CD14-positive monocyte (primary cell): ENCODE measurements at regions not wholly inside any gene's neighbourhood (a gene's known extent, or its start where the extent isn't known, plus 50 kb on each side); places are given as distances from the start of the nearest gene placed in this dataset.

ENCODE experiments used
- DNase-seq, 3 donors: peaks; one replicate each; pipeline ENCODE4 v3.0.0-alpha.2; 2011 to 2022
- H2AFZ ChIP-seq: 2 replicates; pipeline ENCODE4 v1.6.0; 2012; ENCODE audit warnings: mild to moderate bottlenecking, low read depth, low read length, inconsistent platforms; ENCODE audit not compliant: insufficient read depth, poor library complexity, severe bottlenecking
- H3K27ac ChIP-seq, 2 donors: 1 replicate in 1 of 2; 2 replicates in 1 of 2; pipeline ENCODE4 v1.5.1; 2012 to 2013; ENCODE audit warnings: low read length in 2 of 2, control low read depth in 1 of 2, inconsistent platforms in 1 of 2, low read depth in 1 of 2, mild to moderate bottlenecking in 1 of 2
- H3K27me3 ChIP-seq, 2 donors: one replicate each; pipeline versions ENCODE4 v1.6.0 to v1.6.1; 2011 to 2013; ENCODE audit warnings: low read length in 2 of 2; ENCODE audit not compliant: control insufficient read depth in 2 of 2, insufficient read depth in 2 of 2
- H3K36me3 ChIP-seq, 2 donors: replicated peaks in 1 of 2; 1 replicate in 1 of 2; 2 replicates in 1 of 2; pipeline versions ENCODE4 v1.5.1 to v1.6.1; 2012 to 2013; ENCODE audit warnings: low read length in 2 of 2, control low read depth in 1 of 2, inconsistent platforms in 1 of 2, mild to moderate bottlenecking in 1 of 2; ENCODE audit not compliant: insufficient read depth in 2 of 2, control insufficient read depth in 1 of 2
- H3K4me1 ChIP-seq, 2 donors: 1 replicate in 1 of 2; 2 replicates in 1 of 2; pipeline versions ENCODE4 v1.5.1 to v1.6.1; 2012 to 2013; ENCODE audit warnings: low read length in 2 of 2, control low read depth in 1 of 2, inconsistent platforms in 1 of 2, mild to moderate bottlenecking in 1 of 2, moderate library complexity in 1 of 2; ENCODE audit not compliant: insufficient read depth in 2 of 2, control insufficient read depth in 1 of 2
- H3K4me2 ChIP-seq: replicated peaks from 2 replicates; pipeline ENCODE3; 2012; ENCODE audit warnings: low read length, moderate library complexity, mild to moderate bottlenecking; ENCODE audit not compliant: poor library complexity, severe bottlenecking; ENCODE audit errors: extremely low read depth
- H3K4me3 ChIP-seq, 3 experiments: fragments of 200-600 bp in 1 of 3; sonication (generic) in 1 of 3; replicated peaks in 1 of 3; 1 replicate in 2 of 3; 2 replicates in 1 of 3; pipeline ENCODE4 v1.5.1; 2011 to 2013; ENCODE audit warnings: low read length in 3 of 3, mild to moderate bottlenecking in 3 of 3, control low read depth in 2 of 3, low read depth in 2 of 3, inconsistent platforms in 1 of 3, moderate library complexity in 1 of 3
- H3K79me2 ChIP-seq: 2 replicates; pipeline ENCODE4 v1.6.0; 2012; ENCODE audit warnings: mild to moderate bottlenecking, control low read depth, inconsistent platforms, low read length, moderate library complexity; ENCODE audit not compliant: insufficient read depth
- H3K9ac ChIP-seq: 2 replicates; pipeline ENCODE4 v1.6.0; 2017; ENCODE audit warnings: low read length, mild to moderate bottlenecking; ENCODE audit not compliant: insufficient read depth, poor library complexity, severe bottlenecking
- H3K9me3 ChIP-seq, 2 donors: replicated peaks in 1 of 2; 1 replicate in 1 of 2; 2 replicates in 1 of 2; pipeline versions ENCODE4 v1.5.1 to v1.6.1; 2012 to 2013; ENCODE audit warnings: low read length in 2 of 2, control low read depth in 1 of 2; ENCODE audit not compliant: control insufficient read depth in 1 of 2, insufficient read depth in 1 of 2
- H4K20me1 ChIP-seq: 2 replicates; pipeline ENCODE4 v1.6.0; 2012; ENCODE audit warnings: mild to moderate bottlenecking, low read length, control low read depth, moderate library complexity; ENCODE audit not compliant: insufficient read depth
- H3K27ac Mint-ChIP-seq, 7 donors: one replicate each; pipeline ENCODE4 v1.8.0; 2020; ENCODE audit warnings: mild to moderate bottlenecking in 7 of 7, mixed read lengths in 7 of 7, moderate library complexity in 6 of 7, inconsistent platforms in 2 of 7
- H3K27me3 Mint-ChIP-seq, 3 donors: one replicate each; pipeline ENCODE4 v1.8.0; 2021 to 2022; ENCODE audit warnings: low read depth in 3 of 3, mild to moderate bottlenecking in 3 of 3, mixed read lengths in 3 of 3, moderate library complexity in 3 of 3, inconsistent platforms in 1 of 3
- H3K36me3 Mint-ChIP-seq, 2 donors: one replicate each; pipeline ENCODE4 v1.8.0; 2020; ENCODE audit warnings: mixed read lengths in 2 of 2, inconsistent platforms in 1 of 2, mild to moderate bottlenecking in 1 of 2
- H3K4me1 Mint-ChIP-seq: one replicate; pipeline ENCODE4 v1.8.0; 2020; ENCODE audit warnings: mild to moderate bottlenecking, mixed read lengths
- H3K4me3 Mint-ChIP-seq, 2 donors: one replicate each; pipeline ENCODE4 v1.8.0; 2020; ENCODE audit warnings: mild to moderate bottlenecking in 2 of 2, mixed read lengths in 2 of 2, moderate library complexity in 1 of 2
- H3K9me3 Mint-ChIP-seq, 7 donors: one replicate each; pipeline ENCODE4 v1.8.0; 2020 to 2022; ENCODE audit warnings: mixed read lengths in 7 of 7, mild to moderate bottlenecking in 6 of 7, moderate library complexity in 6 of 7, inconsistent platforms in 2 of 7
- CTCF ChIP-seq: fragments of 200-600 bp; IDR thresholded peaks from one replicate; pipeline ENCODE4 v1.8.0; 2022; ENCODE audit warnings: antibody characterized with exemption, mild to moderate bottlenecking
- WGBS: methylation state at CpG from one replicate; pipeline ENCODE4 v1.1.5; 2013; ENCODE audit warnings: missing lambda C conversion rate; ENCODE audit not compliant: insufficient coverage; 5-methylcytosine and 5-hydroxymethylcytosine counted together
- intact Hi-C, 2 donors: fragments of 100-400 bp; cut with micrococcal nuclease; formaldehyde crosslinking; loops; one replicate each; pipeline versions ENCODE4 v1.15.0 to v1.15.1; 2023

GRCh38 chr2:58495806-58496205 is 254.7 kb upstream of the FANCL start:
- no peaks in the 10 kb centered on the region for H3K27me3 Mint-ChIP-seq
- H3K4me1 Mint-ChIP-seq = no peaks in the 10 kb centered on the region
- no peaks in the 10 kb centered on the region for H3K79me2 ChIP-seq
- no peak overlapping the region for H2AFZ ChIP-seq
- no peak overlapping the region for H3K4me2 ChIP-seq
- 80% methylated on average over 1 of the region's 1 CpG for WGBS
- no peaks in the 10 kb centered on the region for H4K20me1 ChIP-seq
- H3K27ac Mint-ChIP-seq = no peak overlapping the region
- no peaks in the 10 kb centered on the region for H3K4me1 ChIP-seq
- TF ChIP-seq CTCF = no peak
- DNase-seq = no peak
- intact Hi-C loops = no loop called here
- no peak overlapping the region for H3K9ac ChIP-seq
- no peaks in the 10 kb centered on the region for H3K9me3 Mint-ChIP-seq
- no peaks in the 10 kb centered on the region for H3K36me3 ChIP-seq
- no peaks in the 10 kb centered on the region for H3K36me3 Mint-ChIP-seq
- H3K27ac ChIP-seq = no peak overlapping the region
- no peak overlapping the region for H3K4me3 ChIP-seq
- H3K27me3 ChIP-seq = no peaks in the 10 kb centered on the region
- H3K4me3 Mint-ChIP-seq = no peak overlapping the region
- H3K9me3 ChIP-seq = no peaks in the 10 kb centered on the region

- no peak overlapping the region for H3K4me3 Mint-ChIP-seq
- H3K4me3 ChIP-seq = no peak overlapping the region
- H2AFZ ChIP-seq = no peak overlapping the region
- TF ChIP-seq CTCF = no peak
- no peaks in the 10 kb centered on the region for H3K4me1 Mint-ChIP-seq
- no peaks in the 10 kb centered on the region for H3K4me1 ChIP-seq
- no peak overlapping the region for H3K4me2 ChIP-seq
- H3K27ac ChIP-seq = no peak overlapping the region
- no peaks in the 10 kb centered on the region for H3K9me3 ChIP-seq
- intact Hi-C loops = no loop called here
- WGBS = 94% methylated on average over 2 of the region's 10 CpGs
- H3K9ac ChIP-seq = no peak overlapping the region
- no peak overlapping the region for H3K27ac Mint-ChIP-seq
- peaks cover 0 to 6% (median 0%) of the 10 kb centered on the region in 7 donors for H3K9me3 Mint-ChIP-seq
- no peaks in the 10 kb centered on the region for H3K36me3 Mint-ChIP-seq
- no peaks in the 10 kb centered on the region for H3K79me2 ChIP-seq
- H3K36me3 ChIP-seq = no peaks in the 10 kb centered on the region
- H4K20me1 ChIP-seq = no peaks in the 10 kb centered on the region
- no peaks in the 10 kb centered on the region for H3K27me3 ChIP-seq
- H3K27me3 Mint-ChIP-seq = no peaks in the 10 kb centered on the region
- DNase-seq = no peak
These were observed 253.0 kb upstream of the FANCL start for GRCh38 chr2:58494071-58494501.
